Keratinocyte (primary cell): ENCODE measurements at regions not wholly inside any gene's neighbourhood (a gene's known extent, or its start where the extent isn't known, plus 50 kb on each side); places are given as distances from the start of the nearest gene placed in this dataset.

Experiments
- DNase-seq: peaks from one replicate; pipeline ENCODE4 v3.0.0-alpha.2; 2011; ENCODE audit warnings: low read depth, missing footprints, low spot score
- FAIRE-seq: peaks from 2 replicates; lab custom pipeline; 2011; peaks lifted over from hg19 to GRCh38; lab: Jason Lieb, UNC
- H2AFZ ChIP-seq: 2 replicates; pipeline ENCODE4 v1.6.0; 2012; ENCODE audit warnings: low read length, control low read depth, inconsistent platforms; ENCODE audit not compliant: control insufficient read depth
- H3K27ac ChIP-seq: 2 replicates; pipeline ENCODE4 v1.5.1; 2011; ENCODE audit warnings: low read length; ENCODE audit not compliant: control insufficient read depth, insufficient read depth
- H3K27me3 ChIP-seq: 3 replicates; pipeline ENCODE4 v1.6.0; 2011; ENCODE audit warnings: low read length; ENCODE audit not compliant: control insufficient read depth, insufficient read depth; ENCODE audit errors: extremely low read depth
- H3K36me3 ChIP-seq, 2 experiments: 2 replicates in 1 of 2; 3 replicates in 1 of 2; pipeline ENCODE4 v1.5.1; 2011; ENCODE audit warnings: low read length in 2 of 2, mild to moderate bottlenecking in 1 of 2; ENCODE audit not compliant: control insufficient read depth in 2 of 2, insufficient read depth in 2 of 2; ENCODE audit errors: extremely low read depth in 1 of 2
- H3K4me1 ChIP-seq: 3 replicates; pipeline ENCODE4 v1.5.1; 2011; ENCODE audit warnings: low read length; ENCODE audit not compliant: control insufficient read depth, insufficient read depth; ENCODE audit errors: extremely low read depth
- H3K4me2 ChIP-seq: 3 replicates; pipeline ENCODE4 v1.6.0; 2011; ENCODE audit warnings: low read depth, low read length; ENCODE audit not compliant: control insufficient read depth, insufficient read depth; ENCODE audit errors: extremely low read depth
- H3K4me3 ChIP-seq, 3 experiments: fragments of 200-600 bp in 1 of 3; sonication (generic) in 1 of 3; 2 replicates in 2 of 3; 3 replicates in 1 of 3; pipeline ENCODE4 v1.5.1; 2011 to 2016; ENCODE audit warnings: low read length in 3 of 3, mild to moderate bottlenecking in 3 of 3, control low read depth in 2 of 3, inconsistent platforms in 1 of 3, low read depth in 1 of 3, mixed read lengths in 1 of 3, mixed run types in 1 of 3, moderate library complexity in 1 of 3; ENCODE audit not compliant: control insufficient read depth in 2 of 3, insufficient read depth in 2 of 3; ENCODE audit errors: extremely low read depth in 1 of 3
- H3K79me2 ChIP-seq: 2 replicates; pipeline ENCODE4 v1.6.0; 2012; ENCODE audit warnings: low read length; ENCODE audit not compliant: control insufficient read depth, insufficient read depth
- H3K9ac ChIP-seq: 3 replicates; pipeline ENCODE4 v1.6.0; 2011; ENCODE audit warnings: low read length; ENCODE audit not compliant: control insufficient read depth, insufficient read depth; ENCODE audit errors: extremely low read depth
- H3K9me1 ChIP-seq: 3 replicates; pipeline ENCODE4 v1.6.0; 2011; ENCODE audit warnings: low read length; ENCODE audit not compliant: control insufficient read depth, insufficient read depth; ENCODE audit errors: extremely low read depth
- H3K9me3 ChIP-seq: 2 replicates; pipeline ENCODE4 v1.5.1; 2012; ENCODE audit warnings: low read depth, low read length; ENCODE audit not compliant: control insufficient read depth
- H4K20me1 ChIP-seq: 3 replicates; pipeline ENCODE4 v1.6.0; 2011; ENCODE audit warnings: low read length; ENCODE audit not compliant: control insufficient read depth, insufficient read depth; ENCODE audit errors: extremely low read depth
- CTCF ChIP-seq, 3 experiments: IDR thresholded peaks in 1 of 3; conservative IDR thresholded peaks in 1 of 3; optimal IDR thresholded peaks in 1 of 3; 2 replicates in 2 of 3; 3 replicates in 1 of 3; pipeline versions ENCODE3 to v1.5.1; 2011; ENCODE audit warnings: low read length in 3 of 3, mild to moderate bottlenecking in 3 of 3, moderate library complexity in 2 of 3, control low read depth in 1 of 3, inconsistent platforms in 1 of 3; ENCODE audit not compliant: insufficient read depth in 2 of 3; ENCODE audit errors: extremely low read depth in 1 of 3
- EZH2 ChIP-seq: IDR thresholded peaks from one replicate; pipeline ENCODE4 v1.6.1; 2012; ENCODE audit warnings: inconsistent platforms, mild to moderate bottlenecking, low read length, moderate library complexity
- dilution Hi-C: fragments of 300-500 bp; cut with MboI; formaldehyde crosslinking; loops from one replicate; pipeline ENCODE4 v1.7.0; 2020; ENCODE audit warnings: low sequenced_read_pairs; ENCODE audit not compliant: extremely low pct_ligation_motif_present

GRCh38 chr12:114580306-114580705, 103.7 kb downstream of the TBX3 start:
- no peak for DNase-seq
- H3K9me1 ChIP-seq, result no peaks in the 10 kb centered on the region
- H3K4me1 ChIP-seq, result no peaks in the 10 kb centered on the region
- H3K27ac ChIP-seq, result no peak overlapping the region
- no peak overlapping the region for H3K4me3 ChIP-seq
- dilution Hi-C loops, result no loop called here
- no peak overlapping the region for H3K4me2 ChIP-seq
- H2AFZ ChIP-seq, result no peak overlapping the region
- H3K27me3 ChIP-seq, result no peaks in the 10 kb centered on the region
- H4K20me1 ChIP-seq, result no peaks in the 10 kb centered on the region
- H3K79me2 ChIP-seq, result no peaks in the 10 kb centered on the region
- H3K36me3 ChIP-seq, result no peaks in the 10 kb centered on the region
- H3K9ac ChIP-seq, result no peak overlapping the region
- no peaks in the 10 kb centered on the region for H3K9me3 ChIP-seq
- no peak for FAIRE-seq
- TF ChIP-seq CTCF (optimal IDR thresholded peaks at IDR 0.05 in 1 of 3, IDR thresholded peaks at IDR 0.05 in 1 of 3, conservative IDR thresholded peaks at IDR 0.05 in 1 of 3; ENCODE audit: extremely low read depth in 1 of 3, insufficient read depth in 2 of 3, low read length in 3 of 3) (no peak), EZH2 (no peak)

GRCh38 chr12:114579389-114579788, 104.6 kb downstream of the TBX3 start:
- Histone ChIP-seq H3K4me3 (no peak overlapping the region), H4K20me1 (no peaks in the 10 kb centered on the region), H2AFZ (no peak overlapping the region), H3K4me2 (no peak overlapping the region), H3K79me2 (no peaks in the 10 kb centered on the region), H3K27me3 (no peaks in the 10 kb centered on the region), H3K4me1 (no peaks in the 10 kb centered on the region), H3K9me1 (no peaks in the 10 kb centered on the region), H3K9me3 (no peaks in the 10 kb centered on the region), H3K36me3 (no peaks in the 10 kb centered on the region), H3K27ac (no peak overlapping the region), H3K9ac (no peak overlapping the region)
- dilution Hi-C loops, result no loop called here
- FAIRE-seq, result no peak
- DNase-seq, result no peak
- no peak for TF ChIP-seq CTCF (optimal IDR thresholded peaks at IDR 0.05 in 1 of 3, IDR thresholded peaks at IDR 0.05 in 1 of 3, conservative IDR thresholded peaks at IDR 0.05 in 1 of 3; ENCODE audit: extremely low read depth in 1 of 3, insufficient read depth in 2 of 3, low read length in 3 of 3)
